ENCODE measurements at regions not wholly inside any gene's neighbourhood (a gene's known extent, or its start where the extent isn't known, plus 50 kb on each side); places are given as distances from the start of the nearest gene placed in this dataset.

- no peak for DNase-seq (ENCODE audit: low read depth)
Measured at GRCh38 chr11:91956711-91957110, 267.9 kb upstream of the FAT3 start.

- no peak for DNase-seq (ENCODE audit: low read depth)
Measured at GRCh38 chr11:91955206-91955605, 269.4 kb upstream of the FAT3 start.

GRCh38 chr11:91952056-91952455 lies 272.6 kb upstream of the FAT3 start:
- no peak for DNase-seq (ENCODE audit: low read depth)

- DNase-seq (ENCODE audit: low read depth): peak; percentile 1
Measured at GRCh38 chr11:91947215-91947820, 277.3 kb upstream of the FAT3 start.

GRCh38 chr11:91946397-91946951 lies 278.1 kb upstream of the FAT3 start:
- no peak for DNase-seq (ENCODE audit: low read depth)

- no peak for DNase-seq (ENCODE audit: low read depth)
Measured at GRCh38 chr11:91935120-91935519, 289.5 kb upstream of the FAT3 start.

- no peak for DNase-seq (ENCODE audit: low read depth)
Measured at GRCh38 chr11:91932151-91932821, 292.3 kb upstream of the FAT3 start.

GRCh38 chr11:91927448-91927847 lies 297.2 kb upstream of the FAT3 start:
- DNase-seq (ENCODE audit: low read depth): no peak

- no peak for DNase-seq (ENCODE audit: low read depth)
Measured at GRCh38 chr11:91926965-91927364, 297.7 kb upstream of the FAT3 start.

GRCh38 chr11:91922846-91923245 lies 301.8 kb upstream of the FAT3 start:
- DNase-seq (ENCODE audit: low read depth): no peak

- DNase-seq (ENCODE audit: low read depth): no peak
Measured at GRCh38 chr11:91921974-91922373, 302.6 kb upstream of the FAT3 start.

- DNase-seq (ENCODE audit: low read depth): no peak
Measured at GRCh38 chr11:91913407-91913806, 311.2 kb upstream of the FAT3 start.

GRCh38 chr11:91912322-91912721 lies 312.3 kb upstream of the FAT3 start:
- DNase-seq (ENCODE audit: low read depth): no peak

GRCh38 chr11:91906871-91907624 lies 317.6 kb upstream of the FAT3 start:
- DNase-seq (ENCODE audit: low read depth): no peak

- no peak for DNase-seq (ENCODE audit: low read depth)
Measured at GRCh38 chr11:91904792-91905785, 319.5 kb upstream of the FAT3 start.

GRCh38 chr11:91902312-91902711 lies 322.3 kb upstream of the FAT3 start:
- DNase-seq (ENCODE audit: low read depth): no peak

GRCh38 chr11:91880660-91881059 lies 344.0 kb upstream of the FAT3 start:
- no peak for DNase-seq (ENCODE audit: low read depth)

GRCh38 chr11:91876746-91877145 lies 347.9 kb upstream of the FAT3 start:
- no peak for DNase-seq (ENCODE audit: low read depth)

- no peak for DNase-seq (ENCODE audit: low read depth)
Measured at GRCh38 chr11:91872243-91872642, 352.4 kb upstream of the FAT3 start.

GRCh38 chr11:91871791-91872190 lies 352.8 kb upstream of the FAT3 start:
- DNase-seq (ENCODE audit: low read depth): no peak

- DNase-seq (ENCODE audit: low read depth): no peak
Measured at GRCh38 chr11:91871048-91871447, 353.6 kb upstream of the FAT3 start.

GRCh38 chr11:91869686-91870085 lies 354.9 kb upstream of the FAT3 start:
- no peak for DNase-seq (ENCODE audit: low read depth)

Data from RPMI7951 (cell line).